SU-DHL-6 (cell line): ENCODE measurements at regions not wholly inside any gene's neighbourhood (a gene's known extent, or its start where the extent isn't known, plus 50 kb on each side); places are given as distances from the start of the nearest gene placed in this dataset.

ENCODE experiments used
- H2AFZ ChIP-seq: fragments of 200-600 bp; sonication (generic); 2 replicates; pipeline ENCODE4 v1.6.1; 2014; ENCODE audit warnings: low read depth, mild to moderate bottlenecking, moderate library complexity, mixed read lengths, antibody characterized with exemption, low read length; ENCODE audit not compliant: severe bottlenecking
- H3F3A ChIP-seq: fragments of 200-600 bp; shearing (Covaris generic); 2 replicates; pipeline ENCODE4 v1.6.0; 2016; ENCODE audit warnings: antibody characterized with exemption, mild to moderate bottlenecking; ENCODE audit not compliant: insufficient read depth
- H3K27ac ChIP-seq: fragments of 200-600 bp; sonication (generic); 2 replicates; pipeline ENCODE4 v1.5.1; 2016; ENCODE audit warnings: low read depth, mild to moderate bottlenecking, low read length, moderate library complexity, mixed read lengths
- H3K27me3 ChIP-seq: fragments of 200-600 bp; sonication (generic), shearing (Covaris generic); 2 replicates; pipeline ENCODE4 v1.6.0; 2014; ENCODE audit warnings: mild to moderate bottlenecking, low read length
- H3K36me3 ChIP-seq: fragments of 200-600 bp; sonication (generic); 2 replicates; pipeline ENCODE4 v1.6.1; 2014; ENCODE audit warnings: mild to moderate bottlenecking, low read length, mixed read lengths
- H3K4me2 ChIP-seq: fragments of 300-600, 200-600 bp; shearing (Covaris generic), sonication (generic); 2 replicates; pipeline ENCODE4 v1.6.0; 2014; ENCODE audit warnings: low read length, low read depth, mild to moderate bottlenecking; ENCODE audit not compliant: poor library complexity, severe bottlenecking
- H3K4me3 ChIP-seq: fragments of 200-600 bp; sonication (generic); 2 replicates; pipeline ENCODE4 v1.5.1; 2014; ENCODE audit warnings: antibody characterized with exemption, low read length, mild to moderate bottlenecking, mixed read lengths; ENCODE audit not compliant: insufficient read depth, poor library complexity, severe bottlenecking
- H3K79me2 ChIP-seq: fragments of 200-600 bp; sonication (generic); 2 replicates; pipeline ENCODE4 v1.6.1; 2014; ENCODE audit warnings: mild to moderate bottlenecking, low read length, moderate library complexity; ENCODE audit not compliant: insufficient read depth
- H3K9ac ChIP-seq: fragments of 200-600 bp; sonication (generic); 2 replicates; pipeline ENCODE4 v1.7.0; 2014; ENCODE audit warnings: mild to moderate bottlenecking, low read length
- H3K9me2 ChIP-seq: fragments of 200-600 bp; sonication (generic); replicated peaks from 2 replicates; pipeline ENCODE4 v1.6.1; 2014; ENCODE audit warnings: low read length; ENCODE audit not compliant: insufficient read depth
- H3K9me3 ChIP-seq: fragments of 200-600 bp; sonication (generic); 2 replicates; pipeline ENCODE4 v1.6.1; 2014; ENCODE audit warnings: low read length, mixed read lengths; ENCODE audit not compliant: insufficient read depth
- H4K20me1 ChIP-seq: fragments of 200-600 bp; sonication (generic); 2 replicates; pipeline ENCODE4 v1.6.1; 2014; ENCODE audit warnings: low read depth, mild to moderate bottlenecking, antibody characterized with exemption, low read length, moderate library complexity, mixed read lengths
- EZH2phosphoT487 ChIP-seq: fragments of 200-600 bp; sonication (generic), shearing (Covaris generic); conservative IDR thresholded peaks from 2 replicates; pipeline ENCODE4 v1.6.1; 2018; ENCODE audit warnings: mild to moderate bottlenecking, antibody characterized with exemption, low read length, moderate library complexity, mixed read lengths
- TF ChIP-seq, protein P1 (sequence below): fragments of 200-600 bp; sonication (generic); IDR thresholded peaks from one replicate; pipeline ENCODE4 v1.5.1; 2017; ENCODE audit warnings: antibody characterized with exemption, mild to moderate bottlenecking, low read length, moderate library complexity; ENCODE audit not compliant: insufficient read depth, poor library complexity, severe bottlenecking

- Histone ChIP-seq H3K9me2 (no peaks in the 10 kb centered on the region), H3K4me3 (no peak overlapping the region), H3K4me2 (no peak overlapping the region), H2AFZ (no peak overlapping the region), H4K20me1 (no peaks in the 10 kb centered on the region), H3K9ac (no peak overlapping the region), H3K27ac (no peak overlapping the region), H3F3A (no peaks in the 10 kb centered on the region), H3K27me3 (no peaks in the 10 kb centered on the region), H3K79me2 (no peaks in the 10 kb centered on the region), H3K9me3 (no peaks in the 10 kb centered on the region), H3K36me3 (no peaks in the 10 kb centered on the region)
- TF ChIP-seq, protein P1, sequence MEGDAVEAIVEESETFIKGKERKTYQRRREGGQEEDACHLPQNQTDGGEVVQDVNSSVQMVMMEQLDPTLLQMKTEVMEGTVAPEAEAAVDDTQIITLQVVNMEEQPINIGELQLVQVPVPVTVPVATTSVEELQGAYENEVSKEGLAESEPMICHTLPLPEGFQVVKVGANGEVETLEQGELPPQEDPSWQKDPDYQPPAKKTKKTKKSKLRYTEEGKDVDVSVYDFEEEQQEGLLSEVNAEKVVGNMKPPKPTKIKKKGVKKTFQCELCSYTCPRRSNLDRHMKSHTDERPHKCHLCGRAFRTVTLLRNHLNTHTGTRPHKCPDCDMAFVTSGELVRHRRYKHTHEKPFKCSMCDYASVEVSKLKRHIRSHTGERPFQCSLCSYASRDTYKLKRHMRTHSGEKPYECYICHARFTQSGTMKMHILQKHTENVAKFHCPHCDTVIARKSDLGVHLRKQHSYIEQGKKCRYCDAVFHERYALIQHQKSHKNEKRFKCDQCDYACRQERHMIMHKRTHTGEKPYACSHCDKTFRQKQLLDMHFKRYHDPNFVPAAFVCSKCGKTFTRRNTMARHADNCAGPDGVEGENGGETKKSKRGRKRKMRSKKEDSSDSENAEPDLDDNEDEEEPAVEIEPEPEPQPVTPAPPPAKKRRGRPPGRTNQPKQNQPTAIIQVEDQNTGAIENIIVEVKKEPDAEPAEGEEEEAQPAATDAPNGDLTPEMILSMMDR, result no peak
- no peak for TF ChIP-seq EZH2phosphoT487
Measured at GRCh38 chr14:98959958-98960616, 311.9 kb downstream of the BCL11B start.

DNA sequence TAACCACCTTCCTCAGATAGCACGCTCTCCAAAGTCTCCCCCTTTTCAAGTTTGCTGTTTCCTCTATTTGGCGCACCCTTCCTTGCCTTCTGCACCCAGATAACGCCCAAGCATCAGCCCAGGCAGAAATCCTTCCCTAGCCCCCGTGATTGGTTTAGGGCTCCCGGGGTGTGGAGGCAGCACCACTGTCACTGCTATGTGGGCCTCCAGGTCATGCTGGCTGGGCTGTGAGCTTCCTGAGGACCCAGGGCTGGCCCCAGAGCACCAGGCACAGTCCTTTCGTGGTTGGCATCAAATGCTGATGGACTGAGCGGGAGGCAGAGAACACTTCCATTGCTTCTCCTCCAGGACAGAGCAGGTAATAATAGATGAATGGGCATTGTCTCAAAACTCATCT is 311.4 kb downstream of the BCL11B start:
- H3K4me3 ChIP-seq, result no peak overlapping the region
- no peaks in the 10 kb centered on the region for H4K20me1 ChIP-seq
- no peak overlapping the region for H2AFZ ChIP-seq
- H3K9me2 ChIP-seq, result no peaks in the 10 kb centered on the region
- H3K27ac ChIP-seq, result no peak overlapping the region
- H3K27me3 ChIP-seq, result no peaks in the 10 kb centered on the region
- H3K9me3 ChIP-seq, result no peaks in the 10 kb centered on the region
- no peaks in the 10 kb centered on the region for H3K79me2 ChIP-seq
- H3K36me3 ChIP-seq, result no peaks in the 10 kb centered on the region
- no peak overlapping the region for H3K9ac ChIP-seq
- no peaks in the 10 kb centered on the region for H3F3A ChIP-seq
- no peak overlapping the region for H3K4me2 ChIP-seq
- TF ChIP-seq, protein P1, result no peak
- no peak for TF ChIP-seq EZH2phosphoT487

DNA sequence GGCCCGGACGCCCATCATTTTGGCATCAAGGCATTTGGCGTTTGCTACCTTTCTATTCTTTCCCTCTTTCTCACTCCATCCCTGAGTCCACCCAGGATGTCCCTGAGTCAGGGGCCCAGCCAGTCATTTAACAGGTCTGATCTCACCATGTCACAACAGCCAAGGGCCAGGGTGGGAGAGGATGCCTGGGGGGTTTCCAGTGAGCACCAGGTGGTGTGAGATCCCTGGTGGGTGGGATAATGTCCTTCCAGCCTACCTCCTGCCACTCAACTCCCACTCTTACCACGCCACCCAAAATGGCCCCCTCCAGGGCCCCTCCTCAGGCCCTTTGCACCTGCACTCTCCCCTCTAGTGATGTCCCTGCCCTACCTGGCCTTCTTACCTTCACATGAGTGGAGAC is 310.8 kb downstream of the BCL11B start:
- Histone ChIP-seq H3K79me2 (no peaks in the 10 kb centered on the region), H3K36me3 (no peaks in the 10 kb centered on the region), H3K9ac (no peak overlapping the region)

More for the DNA sequence above, 310.8 kb downstream of the BCL11B start:
- H3K27ac ChIP-seq, result no peak overlapping the region
- no peaks in the 10 kb centered on the region for H3K9me3 ChIP-seq
- no peaks in the 10 kb centered on the region for H4K20me1 ChIP-seq
- H3K4me2 ChIP-seq, result no peak overlapping the region
- no peak overlapping the region for H2AFZ ChIP-seq
- no peaks in the 10 kb centered on the region for H3K27me3 ChIP-seq
- no peak for TF ChIP-seq EZH2phosphoT487
- TF ChIP-seq, protein P1, result no peak
- no peaks in the 10 kb centered on the region for H3F3A ChIP-seq
- no peaks in the 10 kb centered on the region for H3K9me2 ChIP-seq
- H3K4me3 ChIP-seq, result no peak overlapping the region
